ENCODE measurements at regions not wholly inside any gene's neighbourhood (a gene's known extent, or its start where the extent isn't known, plus 50 kb on each side); places are given as distances from the start of the nearest gene placed in this dataset.

DNA sequence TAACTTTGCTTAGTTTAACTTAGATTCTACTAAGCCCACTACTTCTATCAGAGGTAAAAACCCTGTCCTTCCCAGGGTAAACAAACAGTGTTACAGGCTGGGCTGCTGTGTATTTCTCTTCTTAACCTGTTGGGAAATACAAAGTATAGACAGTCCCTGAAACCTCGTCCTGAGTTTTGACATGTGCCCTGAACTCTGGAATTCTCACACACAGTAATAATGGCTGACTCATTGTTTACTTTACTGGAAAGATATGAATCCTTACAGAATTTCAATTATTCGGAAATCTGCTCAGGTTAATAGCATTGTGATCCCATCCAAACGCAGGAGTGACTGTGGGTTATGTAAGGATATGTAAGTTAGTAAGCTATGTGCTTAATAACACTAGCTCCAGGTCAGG is 199.1 kb downstream of the TMEM114 start:
- no peak for ATAC-seq
- no peak overlapping the region for H3K27ac ChIP-seq
- no peak for DNase-seq
- peaks cover 0 to 18% (median 0%) of the 10 kb centered on the region in 7 donors for H3K27me3 ChIP-seq
- 55 to 65% methylated on average over 3 of the region's 3 CpGs for WGBS, 2 donors
- intact Hi-C loops (cut with DNase I): no loop called here
- no peaks in the 10 kb centered on the region for H3K36me3 ChIP-seq
- peaks cover 0 to 6% (median 0%) of the 10 kb centered on the region in 11 donors for H3K9me3 ChIP-seq
- no peak overlapping the region for H3K4me3 ChIP-seq
- no peaks in the 10 kb centered on the region for H3K4me1 ChIP-seq
- TF ChIP-seq CTCF (IDR thresholded peaks at IDR 0.05): no peak

GRCh38 chr16:8388684-8389083 is 201.6 kb downstream of the TMEM114 start:
- Histone ChIP-seq H3K36me3 (no peaks in the 10 kb centered on the region), H3K27ac (no peak overlapping the region), H3K27me3 (peaks cover 0 to 6% (median 0%) of the 10 kb centered on the region in 7 donors), H3K9me3 (peaks cover 0 to 6% (median 0%) of the 10 kb centered on the region in 11 donors), H3K4me3 (no peak overlapping the region), H3K4me1 (no peaks in the 10 kb centered on the region)
- 81 to 82% methylated on average over 3 of the region's 3 CpGs for WGBS, 2 donors
- intact Hi-C loops (cut with DNase I): no loop called here
- DNase-seq: no peak
- no peak for TF ChIP-seq CTCF (IDR thresholded peaks at IDR 0.05)
- no peak for ATAC-seq

DNA sequence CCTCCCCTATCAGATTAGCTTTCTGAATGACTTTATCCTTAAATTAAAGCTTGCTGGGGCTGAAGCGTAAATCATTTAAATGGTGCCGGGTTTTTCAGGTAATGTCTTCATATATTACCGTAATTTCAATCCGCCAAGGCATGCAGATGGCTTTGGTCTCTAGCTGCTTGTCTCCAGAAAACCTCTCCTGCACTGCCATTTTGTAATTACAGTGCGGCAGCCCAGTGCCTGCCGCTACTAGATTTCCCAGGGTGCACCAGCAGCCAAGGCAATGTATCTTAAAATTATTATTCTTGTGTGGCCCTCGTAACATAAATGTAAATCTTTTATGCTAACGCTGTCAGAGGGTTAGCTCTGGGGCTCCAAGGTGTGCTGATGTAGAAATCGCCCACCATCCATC is 208.5 kb downstream of the TMEM114 start:
- DNase-seq: no peak
- ATAC-seq: no peak
- no peaks in the 10 kb centered on the region for H3K36me3 ChIP-seq
- 91% methylated on average over 9 of the region's 9 CpGs for whole genome bisulfite sequencing, 2 donors
- H3K4me3 ChIP-seq: no peak overlapping the region
- no peak for TF ChIP-seq CTCF (IDR thresholded peaks at IDR 0.05)
- no peaks in the 10 kb centered on the region for H3K4me1 ChIP-seq
- intact Hi-C loops (cut with DNase I): no loop called here
- H3K27ac ChIP-seq: no peak overlapping the region
- peaks cover 0 to 7% (median 0%) of the 10 kb centered on the region in 7 donors for H3K27me3 ChIP-seq
- H3K9me3 ChIP-seq: no peaks in the 10 kb centered on the region

DNA sequence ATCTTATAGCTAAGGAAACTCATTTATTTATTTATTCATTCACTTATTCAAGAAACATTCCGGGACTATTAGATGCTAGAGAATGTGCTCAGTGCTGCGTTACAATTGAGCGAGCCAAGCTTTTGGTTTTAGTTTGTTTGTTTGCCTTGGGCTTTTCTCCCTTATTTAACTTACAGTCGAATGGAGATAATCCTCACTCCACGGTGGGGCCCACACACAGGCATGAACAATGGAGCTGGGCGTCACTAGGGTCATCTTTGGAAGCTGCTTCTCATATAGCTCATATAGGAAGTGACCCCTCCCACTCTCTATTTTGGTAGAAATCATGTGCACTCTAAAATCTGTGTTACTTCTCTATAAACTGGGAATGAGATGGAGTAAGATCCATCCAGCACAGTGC is 210.0 kb downstream of the TMEM114 start:
- intact Hi-C loops (cut with DNase I): no loop called here
- Histone ChIP-seq H3K36me3 (no peaks in the 10 kb centered on the region), H3K27me3 (peaks cover 0 to 4% (median 0%) of the 10 kb centered on the region in 7 donors), H3K4me1 (no peaks in the 10 kb centered on the region), H3K27ac (no peak overlapping the region), H3K4me3 (no peak overlapping the region), H3K9me3 (no peaks in the 10 kb centered on the region)
- ATAC-seq (no peak), DNase-seq (no peak)
- 66 to 69% methylated on average over 6 of the region's 6 CpGs for WGBS, 2 donors
- no peak for TF ChIP-seq CTCF (IDR thresholded peaks at IDR 0.05)
